ENCODE measurements at regions not wholly inside any gene's neighbourhood (a gene's known extent, or its start where the extent isn't known, plus 50 kb on each side); places are given as distances from the start of the nearest gene placed in this dataset.

DNA sequence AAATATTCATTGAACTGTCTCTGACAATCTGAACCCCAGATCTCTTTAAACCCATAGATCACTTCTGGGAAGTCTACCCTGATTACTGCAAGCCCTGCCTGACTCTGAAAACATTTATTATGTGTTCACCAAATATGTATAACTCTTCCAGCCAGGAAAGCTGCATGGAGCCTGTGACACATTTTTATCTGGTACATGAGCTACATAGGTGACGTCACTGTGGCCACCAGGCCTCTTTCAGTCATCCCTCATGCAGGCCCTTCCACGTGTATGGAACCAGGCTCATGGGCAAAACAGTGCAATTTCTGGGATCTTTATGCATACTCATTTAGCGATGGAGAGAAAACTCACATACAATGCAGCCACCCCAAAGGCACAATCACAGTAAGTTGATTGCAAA is 133.9 kb upstream of the NUPR2 start:
- no peaks in the 10 kb centered on the region for H3K36me3 ChIP-seq (ENCODE audit: control insufficient read depth, insufficient read depth, low read length)
- H3K4me3 ChIP-seq (ENCODE audit: low read depth in 2 of 2, low read length in 2 of 2), result no peak overlapping the region
- H3K4me1 ChIP-seq (ENCODE audit: control insufficient read depth, insufficient read depth, low read length), result no peaks in the 10 kb centered on the region
- no peaks in the 10 kb centered on the region; the same call in 1 of the 2 replicates for H3K27me3 ChIP-seq (ENCODE audit: control insufficient read depth, insufficient read depth, low read length)
- BruUV-seq (replicated peaks), result no TSS peak
- ChIA-PET CTCF (no interaction called here), POLR2A (no interaction called here)
- TF ChIP-seq SIN3A (IDR thresholded peaks at IDR 0.05; ENCODE audit: borderline replicate concordance, insufficient read depth, low read depth, low read length) (no peak), TCF7L2 (IDR thresholded peaks at IDR 0.05; ENCODE audit: low read depth, low read length) (no peak), POLR2AphosphoS5 (IDR thresholded peaks at IDR 0.05; ENCODE audit: low read depth, low read length) (no peak)
- TF ChIP-seq, protein P1, sequence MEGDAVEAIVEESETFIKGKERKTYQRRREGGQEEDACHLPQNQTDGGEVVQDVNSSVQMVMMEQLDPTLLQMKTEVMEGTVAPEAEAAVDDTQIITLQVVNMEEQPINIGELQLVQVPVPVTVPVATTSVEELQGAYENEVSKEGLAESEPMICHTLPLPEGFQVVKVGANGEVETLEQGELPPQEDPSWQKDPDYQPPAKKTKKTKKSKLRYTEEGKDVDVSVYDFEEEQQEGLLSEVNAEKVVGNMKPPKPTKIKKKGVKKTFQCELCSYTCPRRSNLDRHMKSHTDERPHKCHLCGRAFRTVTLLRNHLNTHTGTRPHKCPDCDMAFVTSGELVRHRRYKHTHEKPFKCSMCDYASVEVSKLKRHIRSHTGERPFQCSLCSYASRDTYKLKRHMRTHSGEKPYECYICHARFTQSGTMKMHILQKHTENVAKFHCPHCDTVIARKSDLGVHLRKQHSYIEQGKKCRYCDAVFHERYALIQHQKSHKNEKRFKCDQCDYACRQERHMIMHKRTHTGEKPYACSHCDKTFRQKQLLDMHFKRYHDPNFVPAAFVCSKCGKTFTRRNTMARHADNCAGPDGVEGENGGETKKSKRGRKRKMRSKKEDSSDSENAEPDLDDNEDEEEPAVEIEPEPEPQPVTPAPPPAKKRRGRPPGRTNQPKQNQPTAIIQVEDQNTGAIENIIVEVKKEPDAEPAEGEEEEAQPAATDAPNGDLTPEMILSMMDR (IDR thresholded peaks at IDR 0.05), result no peak
- TF ChIP-seq, protein P2, sequence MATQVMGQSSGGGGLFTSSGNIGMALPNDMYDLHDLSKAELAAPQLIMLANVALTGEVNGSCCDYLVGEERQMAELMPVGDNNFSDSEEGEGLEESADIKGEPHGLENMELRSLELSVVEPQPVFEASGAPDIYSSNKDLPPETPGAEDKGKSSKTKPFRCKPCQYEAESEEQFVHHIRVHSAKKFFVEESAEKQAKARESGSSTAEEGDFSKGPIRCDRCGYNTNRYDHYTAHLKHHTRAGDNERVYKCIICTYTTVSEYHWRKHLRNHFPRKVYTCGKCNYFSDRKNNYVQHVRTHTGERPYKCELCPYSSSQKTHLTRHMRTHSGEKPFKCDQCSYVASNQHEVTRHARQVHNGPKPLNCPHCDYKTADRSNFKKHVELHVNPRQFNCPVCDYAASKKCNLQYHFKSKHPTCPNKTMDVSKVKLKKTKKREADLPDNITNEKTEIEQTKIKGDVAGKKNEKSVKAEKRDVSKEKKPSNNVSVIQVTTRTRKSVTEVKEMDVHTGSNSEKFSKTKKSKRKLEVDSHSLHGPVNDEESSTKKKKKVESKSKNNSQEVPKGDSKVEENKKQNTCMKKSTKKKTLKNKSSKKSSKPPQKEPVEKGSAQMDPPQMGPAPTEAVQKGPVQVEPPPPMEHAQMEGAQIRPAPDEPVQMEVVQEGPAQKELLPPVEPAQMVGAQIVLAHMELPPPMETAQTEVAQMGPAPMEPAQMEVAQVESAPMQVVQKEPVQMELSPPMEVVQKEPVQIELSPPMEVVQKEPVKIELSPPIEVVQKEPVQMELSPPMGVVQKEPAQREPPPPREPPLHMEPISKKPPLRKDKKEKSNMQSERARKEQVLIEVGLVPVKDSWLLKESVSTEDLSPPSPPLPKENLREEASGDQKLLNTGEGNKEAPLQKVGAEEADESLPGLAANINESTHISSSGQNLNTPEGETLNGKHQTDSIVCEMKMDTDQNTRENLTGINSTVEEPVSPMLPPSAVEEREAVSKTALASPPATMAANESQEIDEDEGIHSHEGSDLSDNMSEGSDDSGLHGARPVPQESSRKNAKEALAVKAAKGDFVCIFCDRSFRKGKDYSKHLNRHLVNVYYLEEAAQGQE (IDR thresholded peaks at IDR 0.05; ENCODE audit: insufficient read depth in 1 of 2, low read depth in 2 of 2, low read length in 1 of 2), result no peak
- in situ Hi-C loops (cut with HindIII; ENCODE audit: low pct_unique_long_range_greater_than_20kb, low sequenced_read_pairs) (no loop called here), intact Hi-C loops (cut with micrococcal nuclease; ENCODE audit: unreplicated experiment) (no loop called here)
- no peak for DNase-seq (ENCODE audit: low read depth, low spot score)
- no peak overlapping the region for H3K27ac ChIP-seq (ENCODE audit: low read length)
- no peaks in the 10 kb centered on the region for H3K9me3 ChIP-seq (ENCODE audit: control insufficient read depth, insufficient read depth, low read depth, low read length)
- no peak for ATAC-seq

DNA sequence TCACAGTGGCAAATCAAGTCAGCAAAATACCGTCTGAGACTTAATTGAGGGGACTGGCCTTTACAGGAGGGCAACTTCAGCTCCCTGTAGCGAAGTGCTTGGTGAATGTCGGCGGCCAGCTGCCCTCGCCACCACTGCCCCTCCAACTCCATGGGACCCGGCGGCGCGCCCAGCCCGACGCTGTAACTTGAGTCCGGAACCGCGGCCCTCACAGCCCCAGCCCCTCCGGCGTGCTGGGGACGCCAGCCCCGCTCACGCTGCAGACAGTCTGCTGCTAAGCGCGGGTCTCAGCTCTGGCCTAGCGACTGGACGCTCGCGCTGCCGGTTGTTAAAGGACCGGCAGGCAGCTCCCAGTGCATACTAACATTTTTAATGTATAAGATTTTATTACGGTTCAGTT is 113.4 kb upstream of the NUPR2 start:
- BruUV-seq (replicated peaks), result no TSS peak
- no peak for ATAC-seq
- Histone ChIP-seq H3K27me3 (ENCODE audit: control insufficient read depth, insufficient read depth, low read length) (peaks cover 11% of the 10 kb centered on the region), H3K27ac (ENCODE audit: low read length) (no peak overlapping the region), H3K36me3 (ENCODE audit: control insufficient read depth, insufficient read depth, low read length) (no peaks in the 10 kb centered on the region), H3K4me1 (ENCODE audit: control insufficient read depth, insufficient read depth, low read length) (no peaks in the 10 kb centered on the region), H3K4me3 (ENCODE audit: low read depth in 2 of 2, low read length in 2 of 2) (no peak overlapping the region), H3K9me3 (ENCODE audit: control insufficient read depth, insufficient read depth, low read depth, low read length) (no peaks in the 10 kb centered on the region)
- intact Hi-C loops (cut with micrococcal nuclease; ENCODE audit: unreplicated experiment) (no loop called here), in situ Hi-C loops (cut with HindIII; ENCODE audit: low pct_unique_long_range_greater_than_20kb, low sequenced_read_pairs) (no loop called here)
- no peak for DNase-seq (ENCODE audit: low read depth, low spot score)
- CTCF ChIA-PET, result no interaction called here
- TF ChIP-seq, protein P1 (IDR thresholded peaks at IDR 0.05), result no peak
- TF ChIP-seq SIN3A (IDR thresholded peaks at IDR 0.05; ENCODE audit: borderline replicate concordance, insufficient read depth, low read depth, low read length) (no peak), POLR2AphosphoS5 (IDR thresholded peaks at IDR 0.05; ENCODE audit: low read depth, low read length) (no peak), TCF7L2 (IDR thresholded peaks at IDR 0.05; ENCODE audit: low read depth, low read length) (no peak)
- TF ChIP-seq, protein P2 (IDR thresholded peaks at IDR 0.05; ENCODE audit: insufficient read depth in 1 of 2, low read depth in 2 of 2, low read length in 1 of 2), result no peak
- POLR2A ChIA-PET, result no interaction called here
